ENCODE measurements at regions not wholly inside any gene's neighbourhood (a gene's known extent, or its start where the extent isn't known, plus 50 kb on each side); places are given as distances from the start of the nearest gene placed in this dataset.

GRCh38 chr14:34203251-34203722 is 252.4 kb upstream of the EGLN3 start:
- Histone ChIP-seq H3K36me3 (no peaks in the 10 kb centered on the region), H3K4me1 (ENCODE audit: insufficient read depth) (no peaks in the 10 kb centered on the region), H3K9me3 (no peaks in the 10 kb centered on the region), H3K4me3 (no peak overlapping the region), H3K27ac (no peak overlapping the region), H3K27me3 (no peaks in the 10 kb centered on the region)
- intact Hi-C loops (cut with DNase I) = no loop called here
- TF ChIP-seq POLR2A (IDR thresholded peaks at IDR 0.05) = no peak
- TF ChIP-seq EP300 (IDR thresholded peaks at IDR 0.05) = no peak
- no peak for TF ChIP-seq CTCF (IDR thresholded peaks at IDR 0.05)
- 33 to 39% (median 38%) methylated on average over 4 of the region's 4 CpGs for WGBS, 3 donors
- DNase-seq = no peak

DNA sequence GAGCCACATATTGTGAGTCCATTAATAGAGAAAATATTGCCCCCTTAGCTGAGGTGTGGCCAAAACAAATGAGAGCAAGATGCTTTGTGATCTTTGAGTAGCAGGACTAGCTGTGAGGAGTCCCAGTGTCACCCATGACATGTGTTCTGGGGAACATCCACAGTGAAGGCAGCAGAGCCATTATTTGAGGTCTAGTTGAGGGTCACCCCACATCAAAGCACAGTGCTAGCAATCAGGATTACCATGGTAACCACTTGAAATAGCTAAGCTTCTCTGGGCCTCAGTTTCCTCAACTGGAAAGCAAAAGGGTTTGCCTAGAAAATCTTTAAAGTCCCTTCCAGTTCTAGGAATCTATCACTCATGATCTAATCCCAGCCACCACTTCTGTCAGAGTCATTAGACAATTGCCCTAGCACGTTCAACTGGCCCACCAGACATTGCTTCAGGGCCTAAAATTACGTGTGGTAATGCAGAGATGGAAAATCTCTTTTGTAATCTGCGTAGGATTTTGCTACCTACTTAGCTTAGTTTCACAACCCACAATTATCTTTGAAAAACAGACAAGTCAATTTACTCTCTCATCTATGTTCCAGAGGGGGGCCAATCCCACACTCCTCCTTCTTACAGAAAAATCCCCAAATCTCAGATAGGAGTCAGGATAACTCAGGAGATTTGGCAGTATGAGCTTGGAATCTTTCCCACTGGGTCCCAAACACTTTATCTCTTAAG is 251.2 kb upstream of the EGLN3 start:
- Histone ChIP-seq H3K4me3 (no peak overlapping the region), H3K9me3 (no peaks in the 10 kb centered on the region), H3K27ac (no peak overlapping the region), H3K36me3 (no peaks in the 10 kb centered on the region), H3K27me3 (no peaks in the 10 kb centered on the region), H3K4me1 (ENCODE audit: insufficient read depth) (no peaks in the 10 kb centered on the region)
- intact Hi-C loops (cut with DNase I) = no loop called here
- 73 to 85% (median 82%) methylated on average over 3 of the region's 3 CpGs for WGBS, 3 donors
- no peak for DNase-seq
- no peak for TF ChIP-seq EP300 (IDR thresholded peaks at IDR 0.05)
- TF ChIP-seq CTCF (IDR thresholded peaks at IDR 0.05) = no peak
- no peak for TF ChIP-seq POLR2A (IDR thresholded peaks at IDR 0.05)

DNA sequence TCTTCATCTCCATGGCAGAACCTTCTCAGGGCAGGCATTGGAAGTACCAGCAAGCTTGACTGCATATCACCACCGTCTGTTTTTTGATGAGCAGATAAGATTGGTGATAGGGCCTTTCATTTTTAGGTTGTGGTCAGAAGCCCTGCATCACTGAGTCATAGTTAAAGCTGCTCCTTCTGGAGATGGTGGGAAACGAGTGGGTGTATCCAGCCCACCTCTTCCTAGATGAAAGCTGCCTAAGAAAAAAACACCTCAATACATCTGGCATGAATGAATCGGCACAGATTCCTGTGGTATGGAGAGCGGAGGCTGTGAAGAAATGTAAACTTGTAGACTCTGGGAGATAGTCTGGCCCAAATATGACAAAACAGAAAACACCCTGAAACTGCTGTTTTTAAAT is 248.7 kb upstream of the EGLN3 start:
- no peaks in the 10 kb centered on the region for H3K4me1 ChIP-seq (ENCODE audit: insufficient read depth)
- H3K27ac ChIP-seq = no peak overlapping the region
- 13 to 42% (median 14%) methylated on average over 4 of the region's 4 CpGs for WGBS, 3 donors
- H3K36me3 ChIP-seq = no peaks in the 10 kb centered on the region
- no peaks in the 10 kb centered on the region for H3K27me3 ChIP-seq
- no peak overlapping the region for H3K4me3 ChIP-seq
- intact Hi-C loops (cut with DNase I) = no loop called here
- no peaks in the 10 kb centered on the region for H3K9me3 ChIP-seq
- TF ChIP-seq CTCF (IDR thresholded peaks at IDR 0.05) (no peak), POLR2A (IDR thresholded peaks at IDR 0.05) (no peak), EP300 (IDR thresholded peaks at IDR 0.05) (no peak)
- no peak for DNase-seq

GRCh38 chr14:34198096-34198495 is 247.2 kb upstream of the EGLN3 start:
- TF ChIP-seq POLR2A (IDR thresholded peaks at IDR 0.05) (no peak), EP300 (IDR thresholded peaks at IDR 0.05) (no peak), CTCF (IDR thresholded peaks at IDR 0.05) (no peak)
- no peaks in the 10 kb centered on the region for H3K36me3 ChIP-seq
- H3K4me1 ChIP-seq (ENCODE audit: insufficient read depth) = no peaks in the 10 kb centered on the region
- no peak overlapping the region for H3K27ac ChIP-seq
- H3K9me3 ChIP-seq = no peaks in the 10 kb centered on the region
- 94 to 96% (median 95%) methylated on average over 4 of the region's 4 CpGs for WGBS, 3 donors
- no peak overlapping the region for H3K4me3 ChIP-seq
- intact Hi-C loops (cut with DNase I) = no loop called here
- no peak for DNase-seq
- H3K27me3 ChIP-seq = no peaks in the 10 kb centered on the region
